ENCODE measurements at regions not wholly inside any gene's neighbourhood (a gene's known extent, or its start where the extent isn't known, plus 50 kb on each side); places are given as distances from the start of the nearest gene placed in this dataset.

GRCh38 chr11:34773211-34773610 lies 143.0 kb downstream of the APIP start:
- TF ChIP-seq CTCF (IDR thresholded peaks at IDR 0.05), result no peak
- TF ChIP-seq EP300 (IDR thresholded peaks at IDR 0.05), result no peak
- TF ChIP-seq POLR2A (IDR thresholded peaks at IDR 0.05), result no peak
- no peak for TF ChIP-seq POLR2AphosphoS5 (IDR thresholded peaks at IDR 0.05)
